ENCODE measurements at regions not wholly inside any gene's neighbourhood (a gene's known extent, or its start where the extent isn't known, plus 50 kb on each side); places are given as distances from the start of the nearest gene placed in this dataset.

- H3K36me3 Mint-ChIP-seq: no peaks in the 10 kb centered on the region
- H3K4me1 Mint-ChIP-seq: peaks cover 26% of the 10 kb centered on the region
- ATAC-seq: no peak
- DNase-seq (ENCODE audit: low spot score): no peak
- no peaks in the 10 kb centered on the region for H3K27me3 Mint-ChIP-seq (ENCODE audit: low read depth)
- no peak for TF ChIP-seq NR3C1 (CRISPR knock-in tag; conservative IDR thresholded peaks at IDR 0.05; ENCODE audit: low read depth)
- no peak for TF ChIP-seq SP1 (CRISPR knock-in tag; conservative IDR thresholded peaks at IDR 0.05)
- no peak for TF ChIP-seq E2F5 (CRISPR knock-in tag; IDR thresholded peaks at IDR 0.05)
- no peak for TF ChIP-seq GRHL2 (CRISPR knock-in tag; IDR thresholded peaks at IDR 0.05; ENCODE audit: insufficient replicate concordance, severe bottlenecking)
- TF ChIP-seq ZNF425 (CRISPR knock-in tag; conservative IDR thresholded peaks at IDR 0.05): no peak
- no peak for TF ChIP-seq HMGA2 (CRISPR knock-in tag; IDR thresholded peaks at IDR 0.05)
- no peak for TF ChIP-seq PREB (CRISPR knock-in tag; IDR thresholded peaks at IDR 0.05; ENCODE audit: borderline replicate concordance)
- no peak for TF ChIP-seq ZNF263 (CRISPR knock-in tag; IDR thresholded peaks at IDR 0.05; ENCODE audit: low read depth)
- TF ChIP-seq ATF2 (CRISPR knock-in tag; IDR thresholded peaks at IDR 0.05; ENCODE audit: borderline replicate concordance, low read depth): no peak
- no peak overlapping the region for H3K27ac Mint-ChIP-seq
- H3K9me3 Mint-ChIP-seq: no peaks in the 10 kb centered on the region
- H3K4me3 Mint-ChIP-seq: no peak overlapping the region
- CTCF ChIA-PET: no interaction called here
- POLR2A ChIA-PET: no interaction called here
These were observed 131.0 kb downstream of the COX18 start for GRCh38 chr4:72938516-72938915.

GRCh38 chr4:72935462-72935861, 134.1 kb downstream of the COX18 start:
- no peak for DNase-seq (ENCODE audit: low spot score)
- no peak for ATAC-seq
- no peaks in the 10 kb centered on the region; the same call in 1 of the 2 replicates for H3K27me3 Mint-ChIP-seq (ENCODE audit: low read depth)
- TF ChIP-seq NFE2L1 (CRISPR knock-in tag; IDR thresholded peaks at IDR 0.05) (no peak), ZBTB43 (CRISPR knock-in tag; IDR thresholded peaks at IDR 0.05) (no peak), ZNF232 (CRISPR knock-in tag; IDR thresholded peaks at IDR 0.05) (no peak), FOXP1 (CRISPR knock-in tag; IDR thresholded peaks at IDR 0.05; ENCODE audit: borderline replicate concordance) (no peak), GTF2I (CRISPR knock-in tag; conservative IDR thresholded peaks at IDR 0.05) (no peak), ETV6 (CRISPR knock-in tag; IDR thresholded peaks at IDR 0.05) (no peak), FOXK1 (CRISPR knock-in tag; IDR thresholded peaks at IDR 0.05) (no peak), SOX15 (CRISPR knock-in tag; IDR thresholded peaks at IDR 0.05) (no peak), NFATC4 (CRISPR knock-in tag; IDR thresholded peaks at IDR 0.05) (no peak), CDX4 (CRISPR knock-in tag; IDR thresholded peaks at IDR 0.05; ENCODE audit: borderline replicate concordance) (no peak), GRHL2 (CRISPR knock-in tag; IDR thresholded peaks at IDR 0.05; ENCODE audit: insufficient replicate concordance, severe bottlenecking) (no peak), MYBL2 (CRISPR knock-in tag; IDR thresholded peaks at IDR 0.05) (no peak), PRDM15 (CRISPR knock-in tag; IDR thresholded peaks at IDR 0.05) (no peak), SMAD3 (CRISPR knock-in tag; IDR thresholded peaks at IDR 0.05; ENCODE audit: borderline replicate concordance) (no peak)
- POLR2A ChIA-PET: no interaction called here
- CTCF ChIA-PET: no interaction called here
- no peak overlapping the region for H3K4me3 Mint-ChIP-seq
- peaks cover 27% of the 10 kb centered on the region for H3K4me1 Mint-ChIP-seq
- H3K36me3 Mint-ChIP-seq: no peaks in the 10 kb centered on the region
- no peak overlapping the region for H3K27ac Mint-ChIP-seq
- no peaks in the 10 kb centered on the region; the same call in 1 of the 2 replicates for H3K9me3 Mint-ChIP-seq

Measured in WTC11 (cell line).